HCT116 (cell line): ENCODE measurements at regions not wholly inside any gene's neighbourhood (a gene's known extent, or its start where the extent isn't known, plus 50 kb on each side); places are given as distances from the start of the nearest gene placed in this dataset.

Source experiments
- CEBPB ChIP-seq: IDR thresholded peaks from 2 replicates; pipeline ENCODE4 v1.6.1; 2012; ENCODE audit warnings: low read depth
- POLR2A ChIP-seq: IDR thresholded peaks from 2 replicates; pipeline ENCODE4 v1.7.0; 2011; ENCODE audit warnings: borderline replicate concordance; ENCODE audit not compliant: insufficient read depth, insufficient read length; ENCODE audit errors: extremely low read depth
- POLR2AphosphoS5 ChIP-seq: IDR thresholded peaks from 2 replicates; pipeline ENCODE4 v1.6.1; 2011; ENCODE audit warnings: mild to moderate bottlenecking, low read depth, low read length, moderate library complexity
- RAD21 ChIP-seq: IDR thresholded peaks from 2 replicates; pipeline ENCODE4 v1.6.1; 2012; ENCODE audit warnings: low read depth, mild to moderate bottlenecking
- SIN3A ChIP-seq: IDR thresholded peaks from 2 replicates; pipeline ENCODE4 v1.6.1; 2012; ENCODE audit warnings: low read depth
- SP1 ChIP-seq: IDR thresholded peaks from 2 replicates; pipeline ENCODE4 v1.6.1; 2012; ENCODE audit warnings: low read depth
- YY1 ChIP-seq: IDR thresholded peaks from 2 replicates; pipeline ENCODE4 v1.6.1; 2011; ENCODE audit warnings: low read length, low read depth, moderate library complexity, mild to moderate bottlenecking; ENCODE audit not compliant: insufficient replicate concordance; ENCODE audit errors: extremely low read depth
- ZFX ChIP-seq: fragments of 450-650 bp; IDR thresholded peaks from 2 replicates; pipeline ENCODE4 v1.6.1; 2017
- TF ChIP-seq, protein P1 (sequence below), 3 experiments: fragments of 200-600 bp in 1 of 3; sonication (generic) in 1 of 3; IDR thresholded peaks in 2 of 3; conservative IDR thresholded peaks in 1 of 3; 2 replicates each; pipeline ENCODE4 v1.5.1; 2012 to 2017; ENCODE audit warnings: low read depth in 2 of 3, low read length in 2 of 3, antibody characterized with exemption in 1 of 3, borderline replicate concordance in 1 of 3, control low read depth in 1 of 3, mild to moderate bottlenecking in 1 of 3, mixed read lengths in 1 of 3, mixed run types in 1 of 3, moderate library complexity in 1 of 3; ENCODE audit not compliant: insufficient read depth in 1 of 3
- TF ChIP-seq, protein P2 (sequence below): IDR thresholded peaks from 2 replicates; pipeline ENCODE4 v1.6.1; 2012

DNA sequence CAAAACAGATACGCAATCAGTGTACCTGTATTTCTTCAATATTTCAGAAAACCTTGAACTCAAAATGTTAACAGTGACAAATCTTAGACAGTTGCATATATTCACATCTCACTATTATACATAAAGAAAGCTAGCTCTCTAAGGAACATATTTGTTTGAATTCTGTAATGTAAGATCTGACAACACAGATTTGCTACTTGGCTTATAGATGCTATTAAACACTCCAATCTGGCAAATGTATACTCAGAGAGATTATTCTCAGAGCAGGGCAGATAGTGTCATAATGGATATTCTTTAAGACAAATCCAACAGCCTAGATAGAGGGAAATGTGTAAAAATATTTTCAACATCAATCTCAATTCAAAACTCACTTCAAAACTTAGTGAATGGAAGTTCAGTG lies 794.5 kb upstream of the CDH9 start:
- TF ChIP-seq, protein P1, sequence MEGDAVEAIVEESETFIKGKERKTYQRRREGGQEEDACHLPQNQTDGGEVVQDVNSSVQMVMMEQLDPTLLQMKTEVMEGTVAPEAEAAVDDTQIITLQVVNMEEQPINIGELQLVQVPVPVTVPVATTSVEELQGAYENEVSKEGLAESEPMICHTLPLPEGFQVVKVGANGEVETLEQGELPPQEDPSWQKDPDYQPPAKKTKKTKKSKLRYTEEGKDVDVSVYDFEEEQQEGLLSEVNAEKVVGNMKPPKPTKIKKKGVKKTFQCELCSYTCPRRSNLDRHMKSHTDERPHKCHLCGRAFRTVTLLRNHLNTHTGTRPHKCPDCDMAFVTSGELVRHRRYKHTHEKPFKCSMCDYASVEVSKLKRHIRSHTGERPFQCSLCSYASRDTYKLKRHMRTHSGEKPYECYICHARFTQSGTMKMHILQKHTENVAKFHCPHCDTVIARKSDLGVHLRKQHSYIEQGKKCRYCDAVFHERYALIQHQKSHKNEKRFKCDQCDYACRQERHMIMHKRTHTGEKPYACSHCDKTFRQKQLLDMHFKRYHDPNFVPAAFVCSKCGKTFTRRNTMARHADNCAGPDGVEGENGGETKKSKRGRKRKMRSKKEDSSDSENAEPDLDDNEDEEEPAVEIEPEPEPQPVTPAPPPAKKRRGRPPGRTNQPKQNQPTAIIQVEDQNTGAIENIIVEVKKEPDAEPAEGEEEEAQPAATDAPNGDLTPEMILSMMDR (IDR thresholded peaks at IDR 0.05 in 2 of 3, conservative IDR thresholded peaks at IDR 0.05 in 1 of 3; ENCODE audit: borderline replicate concordance in 1 of 3, insufficient read depth in 1 of 3, low read depth in 2 of 3, low read length in 2 of 3) = no peak
- TF ChIP-seq POLR2A = no peak
- no peak for TF ChIP-seq SIN3A
- TF ChIP-seq, protein P2, sequence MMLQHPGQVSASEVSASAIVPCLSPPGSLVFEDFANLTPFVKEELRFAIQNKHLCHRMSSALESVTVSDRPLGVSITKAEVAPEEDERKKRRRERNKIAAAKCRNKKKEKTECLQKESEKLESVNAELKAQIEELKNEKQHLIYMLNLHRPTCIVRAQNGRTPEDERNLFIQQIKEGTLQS = no peak
- TF ChIP-seq SP1 = no peak
- TF ChIP-seq RAD21 = no peak
- no peak for TF ChIP-seq ZFX
- TF ChIP-seq CEBPB = no peak
- no peak for TF ChIP-seq YY1
- TF ChIP-seq POLR2AphosphoS5 = no peak
